Hematopoietic multipotent progenitor cell treated with erythropoietin and hydrocortisone succinate and interleukin-3 and kit ligand, for 6 days (in vitro differentiated cells): ENCODE measurements at regions not wholly inside any gene's neighbourhood (a gene's known extent, or its start where the extent isn't known, plus 50 kb on each side); places are given as distances from the start of the nearest gene placed in this dataset.

Experiments used
- DNase-seq: peaks from one replicate; pipeline ENCODE4 v3.0.0-alpha.2; 2015

DNA sequence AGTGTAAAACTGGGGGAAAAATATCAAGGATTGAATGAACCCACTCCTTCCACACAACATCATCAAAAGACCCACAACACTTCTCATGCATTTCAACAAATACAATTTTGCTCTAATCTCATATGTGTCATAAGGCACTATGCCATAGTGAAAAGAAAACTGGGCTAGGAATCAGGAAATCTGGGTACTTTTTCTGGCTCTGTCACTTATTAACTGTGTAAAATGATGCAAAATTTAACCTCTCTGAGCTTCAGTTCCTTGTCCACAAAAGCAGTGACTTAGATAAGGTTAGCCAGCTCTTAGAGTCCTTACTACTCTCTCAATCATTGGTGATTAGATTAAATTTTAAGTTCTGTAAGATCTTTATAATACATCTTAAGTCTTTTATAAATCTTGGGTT lies 250.5 kb upstream of the SOX5 start:
- DNase-seq = no peak

DNA sequence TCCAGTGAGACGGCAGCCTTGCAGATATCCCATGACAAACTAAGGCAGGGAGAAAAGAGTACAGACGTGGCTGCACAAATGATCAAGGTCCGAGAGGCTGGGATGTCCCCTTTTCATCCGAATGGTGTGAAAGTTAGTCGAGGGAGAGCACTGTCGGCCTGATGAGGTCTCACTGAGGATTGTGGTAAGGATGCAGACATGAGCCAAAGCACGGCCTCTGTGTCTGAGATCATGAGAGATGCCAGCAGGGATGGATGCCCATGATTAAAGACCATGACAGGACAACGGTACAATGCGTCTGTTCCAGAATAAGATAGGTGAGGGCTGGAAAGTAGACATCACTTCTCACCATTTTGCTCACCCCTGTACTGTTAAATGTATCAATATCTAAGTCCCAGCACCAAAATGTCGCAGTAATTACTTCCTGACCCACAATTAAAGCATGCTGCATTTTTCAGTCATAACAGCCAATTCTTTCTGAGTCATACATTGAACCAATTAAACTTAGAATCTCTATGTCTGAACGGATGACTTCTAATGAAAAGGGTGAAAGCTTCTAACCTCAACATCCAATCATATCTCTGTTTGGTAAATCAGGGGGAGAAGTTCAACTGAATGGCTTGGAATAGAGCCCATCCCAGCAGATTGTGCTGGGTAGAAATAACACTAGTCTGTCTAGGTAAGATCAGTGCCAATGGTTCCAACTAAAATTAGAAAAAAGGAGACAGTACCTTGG lies 249.6 kb upstream of the SOX5 start:
- no peak for DNase-seq

GRCh38 chr12:24198070-24198469 lies 248.6 kb upstream of the SOX5 start:
- DNase-seq = no peak

GRCh38 chr12:24197532-24197931 lies 248.1 kb upstream of the SOX5 start:
- no peak for DNase-seq

GRCh38 chr12:24195063-24195462 lies 245.6 kb upstream of the SOX5 start:
- DNase-seq = no peak

GRCh38 chr12:24191117-24191516 lies 241.6 kb upstream of the SOX5 start:
- no peak for DNase-seq

DNA sequence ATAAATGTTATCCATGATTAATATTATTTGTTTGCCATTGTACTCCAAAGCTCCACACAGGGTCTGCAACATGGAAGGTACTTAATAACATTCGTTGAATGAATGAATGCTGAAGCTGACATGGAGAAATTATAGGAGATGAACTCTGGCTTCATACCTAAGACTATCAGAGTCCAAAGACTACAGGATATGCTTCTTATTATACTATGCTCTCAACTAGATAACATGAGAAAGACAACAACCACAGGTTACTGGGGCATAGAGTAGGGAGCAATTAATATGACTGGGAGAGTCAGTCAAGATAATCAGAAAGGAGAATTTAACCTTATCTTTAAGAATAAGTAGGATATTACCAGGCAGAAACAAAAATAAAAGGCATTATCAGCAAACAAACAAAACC lies 236.3 kb upstream of the SOX5 start:
- DNase-seq = no peak

GRCh38 chr12:24177889-24178288 lies 228.4 kb upstream of the SOX5 start:
- no peak for DNase-seq

DNA sequence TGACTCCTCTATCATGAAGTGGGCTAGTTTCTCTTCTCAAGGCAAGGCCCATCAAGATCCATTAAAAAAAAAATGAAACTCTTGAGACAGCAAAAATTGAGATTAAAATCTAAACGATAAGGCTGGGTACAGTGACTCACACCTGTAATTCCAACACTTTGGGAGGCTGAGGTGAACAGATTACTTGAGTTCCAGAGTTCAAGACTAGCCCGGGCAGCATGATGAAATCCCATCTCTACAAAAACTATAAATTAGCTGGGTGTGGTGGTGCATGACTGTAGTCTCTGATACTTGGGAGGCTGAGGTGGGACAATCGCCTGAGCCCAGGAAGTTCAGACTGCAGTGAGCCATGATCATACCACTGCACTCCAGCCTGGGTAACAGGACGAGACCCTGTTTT lies 226.5 kb upstream of the SOX5 start:
- DNase-seq = no peak

DNA sequence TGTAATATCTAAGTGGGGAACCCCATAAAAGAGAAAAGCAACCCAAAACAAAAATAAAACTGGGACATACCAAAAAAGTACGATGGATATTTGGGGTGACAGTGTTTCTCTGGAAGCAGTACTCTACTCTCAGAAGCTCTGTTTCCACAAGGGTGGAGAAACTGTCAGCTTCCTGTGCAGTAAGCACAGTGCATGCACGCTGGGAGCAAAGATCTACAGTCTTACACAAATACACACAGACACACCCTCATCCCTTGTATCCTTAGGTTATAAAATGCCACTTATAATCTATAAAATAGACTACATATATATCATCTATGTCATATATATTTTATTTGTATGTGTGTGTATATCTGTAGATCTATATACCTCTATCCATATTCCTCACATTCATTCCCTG lies 225.8 kb upstream of the SOX5 start:
- no peak for DNase-seq

DNA sequence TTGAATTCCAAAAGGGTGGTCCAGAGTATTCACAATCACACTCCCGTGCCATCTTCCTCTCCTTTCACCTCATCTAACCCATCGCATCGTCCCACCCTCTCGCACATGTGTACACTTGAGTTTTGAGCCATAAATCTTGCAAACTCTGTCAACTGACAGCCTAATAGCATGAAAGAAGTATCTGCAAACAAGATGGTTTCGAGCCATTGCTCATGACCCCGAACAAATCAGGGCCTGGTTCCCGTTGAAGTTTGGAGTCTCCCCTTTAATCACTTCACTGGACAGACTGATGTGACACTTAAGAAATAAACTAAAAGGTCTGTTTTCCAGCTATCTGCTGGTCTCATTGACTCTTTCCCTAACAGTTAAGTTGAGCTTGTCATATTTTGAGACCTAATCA lies 223.6 kb upstream of the SOX5 start:
- no peak for DNase-seq

GRCh38 chr12:24172773-24173066 lies 223.2 kb upstream of the SOX5 start:
- no peak for DNase-seq

DNA sequence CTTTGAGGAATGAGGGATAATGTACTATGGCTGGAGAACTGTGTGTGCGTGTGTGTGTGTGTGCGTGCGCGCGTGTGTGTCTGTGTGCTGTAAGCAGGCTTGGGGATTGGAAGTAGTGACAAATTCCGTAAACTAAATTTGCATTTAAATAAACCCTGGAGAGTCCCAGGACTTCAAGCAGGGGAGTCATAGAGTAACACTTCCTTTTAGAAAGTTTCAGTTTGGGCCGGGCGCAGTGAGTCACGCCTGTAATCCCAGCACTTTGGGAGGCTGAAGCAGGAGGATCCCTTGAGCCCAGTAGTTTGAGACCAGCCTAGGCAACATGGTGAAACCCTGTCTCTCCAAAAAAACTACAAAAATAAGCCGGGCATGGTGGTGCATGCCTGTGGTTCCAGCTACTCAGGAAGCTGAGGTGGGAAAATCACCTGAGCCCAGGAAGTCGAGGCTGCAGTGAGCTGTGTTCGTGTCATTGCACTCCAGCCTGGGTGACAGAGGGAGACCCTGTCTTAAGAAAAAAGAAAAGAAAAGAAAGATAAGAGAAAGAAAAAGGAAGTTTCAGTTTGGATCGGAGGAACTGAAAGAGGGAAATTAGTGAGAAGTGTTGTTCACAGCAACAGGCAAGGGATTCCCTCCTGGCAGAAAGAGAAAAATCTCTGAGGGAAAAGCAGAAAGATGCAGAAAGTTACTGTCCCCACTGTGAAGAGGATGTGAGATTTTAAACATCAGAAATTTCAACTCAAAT lies 222.7 kb upstream of the SOX5 start:
- no peak for DNase-seq

GRCh38 chr12:24155042-24155441 lies 205.6 kb upstream of the SOX5 start:
- DNase-seq = no peak

- no peak for DNase-seq
Observed at GRCh38 chr12:24153079-24153478, 203.6 kb upstream of the SOX5 start.

DNA sequence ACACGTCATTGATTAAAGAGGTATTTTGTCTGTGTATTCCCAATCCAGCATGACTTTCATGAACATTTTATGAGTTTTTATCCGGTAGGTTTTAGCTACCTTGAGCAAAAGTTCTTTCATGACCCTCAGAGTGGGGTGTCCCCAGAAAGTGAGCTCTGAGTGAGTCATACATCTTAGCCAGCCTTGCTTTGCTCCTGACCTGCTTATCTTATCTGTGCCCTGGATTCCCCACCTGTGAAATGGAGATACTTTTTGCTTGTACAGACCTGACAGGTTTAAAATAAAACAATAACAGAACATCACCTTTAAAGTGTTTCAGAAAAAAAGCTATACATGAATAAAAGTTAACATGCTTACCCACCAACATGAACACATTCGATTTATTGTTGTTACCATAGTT lies 202.8 kb upstream of the SOX5 start:
- DNase-seq = no peak

- DNase-seq = no peak
Observed at GRCh38 chr12:24143928-24144327, 194.5 kb upstream of the SOX5 start.

GRCh38 chr12:24139035-24139434 lies 189.6 kb upstream of the SOX5 start:
- DNase-seq = no peak

DNA sequence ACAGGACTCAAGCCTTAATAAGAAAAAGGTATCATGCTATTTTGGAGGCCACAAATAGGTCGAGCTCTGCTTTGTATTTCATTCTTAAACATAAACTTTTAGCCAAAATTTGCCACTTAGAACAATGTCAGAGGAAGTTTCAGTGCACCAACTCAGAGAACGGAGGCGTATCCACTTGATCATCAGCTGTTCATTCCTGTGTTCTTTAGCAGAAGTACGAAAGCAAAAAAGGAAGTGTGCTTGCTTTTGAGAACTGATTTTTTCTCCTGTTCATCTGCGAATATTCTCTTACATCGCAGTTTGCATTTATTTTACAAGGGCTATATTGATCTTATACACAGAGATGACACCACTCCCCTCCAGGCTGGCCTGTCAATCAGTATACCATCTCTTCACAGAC lies 188.6 kb upstream of the SOX5 start:
- DNase-seq = peak; percentile 13

- DNase-seq = no peak
Observed at GRCh38 chr12:24135158-24135850, 185.8 kb upstream of the SOX5 start.

DNA sequence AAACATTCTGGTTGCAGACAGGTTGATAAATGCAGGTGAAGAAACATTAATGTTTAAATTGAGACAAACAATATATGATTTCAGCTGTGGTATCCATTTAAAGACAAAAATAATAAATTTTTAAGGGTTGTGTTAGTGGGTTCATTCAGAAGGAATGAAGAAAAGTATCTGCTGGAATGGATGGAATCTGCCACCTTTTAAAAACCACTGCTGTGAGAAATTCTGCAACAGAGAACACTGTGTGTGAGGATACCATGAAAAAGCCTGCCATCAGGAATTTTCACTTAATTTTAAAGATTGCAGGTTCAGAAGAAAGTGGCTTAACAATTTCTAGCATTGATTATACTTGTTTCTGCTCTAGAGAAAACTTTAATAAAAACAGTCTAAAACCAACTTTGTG lies 184.6 kb upstream of the SOX5 start:
- DNase-seq = no peak

DNA sequence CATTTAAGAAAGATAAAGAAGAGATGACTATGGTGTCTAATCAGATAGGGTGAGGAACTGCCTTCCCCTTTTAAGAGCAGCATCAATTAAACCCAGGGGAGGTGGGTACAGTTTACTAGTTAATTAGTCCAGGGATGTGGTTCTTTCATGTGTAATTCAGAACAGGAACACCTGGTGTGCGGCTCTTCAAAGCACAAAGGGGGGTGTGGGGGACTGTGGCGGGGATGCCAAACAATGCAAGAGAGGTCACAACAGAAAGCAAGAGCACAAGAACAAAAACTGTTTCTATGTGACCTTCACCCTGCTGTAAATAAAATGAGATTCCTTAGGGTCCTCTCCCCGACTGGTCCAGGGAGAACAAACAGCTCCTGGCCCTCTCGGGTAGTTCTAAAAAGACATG lies 183.9 kb upstream of the SOX5 start:
- DNase-seq = no peak

- no peak for DNase-seq
Observed at GRCh38 chr12:24127919-24128721, 178.7 kb upstream of the SOX5 start.

DNA sequence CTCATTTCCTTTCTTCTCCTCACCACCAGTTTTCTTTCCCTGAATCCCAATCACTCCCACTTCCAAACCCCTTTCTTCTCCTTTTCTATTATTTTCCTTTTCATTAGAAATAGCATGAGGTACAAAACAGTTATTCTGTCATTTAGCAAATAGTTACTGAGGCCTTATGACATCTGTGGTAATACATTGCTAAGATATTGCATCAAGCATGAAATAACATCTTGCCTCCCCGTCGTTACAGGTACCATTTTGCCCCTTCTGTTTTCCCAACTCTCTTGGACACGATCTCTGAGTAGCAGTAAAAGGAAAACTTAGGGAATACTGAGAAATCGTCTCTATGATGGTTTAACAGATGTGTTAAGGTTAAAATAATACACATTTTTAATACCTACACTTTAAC lies 175.8 kb upstream of the SOX5 start:
- DNase-seq = no peak
